ENCODE measurements at regions not wholly inside any gene's neighbourhood (a gene's known extent, or its start where the extent isn't known, plus 50 kb on each side); places are given as distances from the start of the nearest gene placed in this dataset.
A peak's percentile ranks its signal among the peaks of the same experiment; 100 is the strongest.

DNA sequence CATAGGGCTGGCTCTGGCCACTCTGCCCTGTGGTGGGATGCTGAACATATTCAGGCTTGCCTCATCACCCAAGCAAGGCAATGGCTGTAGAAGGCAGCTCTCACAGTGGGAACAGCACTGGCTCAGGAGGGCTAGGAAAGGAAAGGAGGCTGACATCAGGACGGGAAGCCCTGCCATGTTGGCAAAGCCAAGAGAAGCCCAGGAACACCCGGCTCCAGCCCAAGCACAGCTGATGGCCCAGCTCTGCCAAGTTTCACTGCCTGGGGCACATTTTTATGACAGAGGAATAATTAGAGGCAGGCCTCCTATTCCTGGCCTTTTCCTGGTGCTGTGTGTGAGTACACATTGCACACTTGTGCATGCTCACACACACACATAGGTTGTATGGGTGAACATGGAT lies 163.6 kb upstream of the SMIM23 start:
- H3K4me1 ChIP-seq: no peaks in the 10 kb centered on the region
- intact Hi-C loops (cut with DNase I): no loop called here
- no peaks in the 10 kb centered on the region for H3K27me3 ChIP-seq
- H3K27ac ChIP-seq: no peak overlapping the region
- H3K4me3 ChIP-seq: no peak overlapping the region
- H3K36me3 ChIP-seq: no peaks in the 10 kb centered on the region
- DNase-seq (ENCODE audit: low spot score in 2 of 2): no peak
- TF ChIP-seq, protein P1, sequence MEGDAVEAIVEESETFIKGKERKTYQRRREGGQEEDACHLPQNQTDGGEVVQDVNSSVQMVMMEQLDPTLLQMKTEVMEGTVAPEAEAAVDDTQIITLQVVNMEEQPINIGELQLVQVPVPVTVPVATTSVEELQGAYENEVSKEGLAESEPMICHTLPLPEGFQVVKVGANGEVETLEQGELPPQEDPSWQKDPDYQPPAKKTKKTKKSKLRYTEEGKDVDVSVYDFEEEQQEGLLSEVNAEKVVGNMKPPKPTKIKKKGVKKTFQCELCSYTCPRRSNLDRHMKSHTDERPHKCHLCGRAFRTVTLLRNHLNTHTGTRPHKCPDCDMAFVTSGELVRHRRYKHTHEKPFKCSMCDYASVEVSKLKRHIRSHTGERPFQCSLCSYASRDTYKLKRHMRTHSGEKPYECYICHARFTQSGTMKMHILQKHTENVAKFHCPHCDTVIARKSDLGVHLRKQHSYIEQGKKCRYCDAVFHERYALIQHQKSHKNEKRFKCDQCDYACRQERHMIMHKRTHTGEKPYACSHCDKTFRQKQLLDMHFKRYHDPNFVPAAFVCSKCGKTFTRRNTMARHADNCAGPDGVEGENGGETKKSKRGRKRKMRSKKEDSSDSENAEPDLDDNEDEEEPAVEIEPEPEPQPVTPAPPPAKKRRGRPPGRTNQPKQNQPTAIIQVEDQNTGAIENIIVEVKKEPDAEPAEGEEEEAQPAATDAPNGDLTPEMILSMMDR (IDR thresholded peaks at IDR 0.05): no peak
- H3K9me3 ChIP-seq: no peaks in the 10 kb centered on the region

DNA sequence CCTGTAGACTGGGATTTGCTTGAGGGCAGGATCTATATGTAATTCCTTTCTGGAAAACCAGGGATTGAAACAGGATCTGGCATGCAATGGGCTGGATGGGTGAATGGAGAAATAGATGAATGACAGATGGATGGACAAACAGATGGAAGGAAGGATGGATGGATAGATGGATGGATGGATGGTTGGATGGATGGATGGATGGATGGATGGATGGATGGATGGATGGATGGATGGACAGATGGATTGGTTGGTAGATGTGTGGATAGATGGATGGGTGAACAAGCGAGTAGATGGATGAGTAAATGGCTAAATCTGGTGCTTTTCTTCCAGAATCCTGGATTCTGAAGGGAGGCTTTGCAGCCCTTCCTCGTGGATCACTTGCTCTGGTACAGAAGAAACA lies 162.5 kb upstream of the SMIM23 start:
- intact Hi-C loops (cut with DNase I): no loop called here
- H3K9me3 ChIP-seq: no peaks in the 10 kb centered on the region
- H3K36me3 ChIP-seq: no peaks in the 10 kb centered on the region
- H3K4me1 ChIP-seq: no peaks in the 10 kb centered on the region
- no peak overlapping the region for H3K27ac ChIP-seq
- no peak for DNase-seq (ENCODE audit: low spot score in 2 of 2)
- TF ChIP-seq, protein P1 (IDR thresholded peaks at IDR 0.05): no peak
- no peaks in the 10 kb centered on the region for H3K27me3 ChIP-seq
- H3K4me3 ChIP-seq: no peak overlapping the region

DNA sequence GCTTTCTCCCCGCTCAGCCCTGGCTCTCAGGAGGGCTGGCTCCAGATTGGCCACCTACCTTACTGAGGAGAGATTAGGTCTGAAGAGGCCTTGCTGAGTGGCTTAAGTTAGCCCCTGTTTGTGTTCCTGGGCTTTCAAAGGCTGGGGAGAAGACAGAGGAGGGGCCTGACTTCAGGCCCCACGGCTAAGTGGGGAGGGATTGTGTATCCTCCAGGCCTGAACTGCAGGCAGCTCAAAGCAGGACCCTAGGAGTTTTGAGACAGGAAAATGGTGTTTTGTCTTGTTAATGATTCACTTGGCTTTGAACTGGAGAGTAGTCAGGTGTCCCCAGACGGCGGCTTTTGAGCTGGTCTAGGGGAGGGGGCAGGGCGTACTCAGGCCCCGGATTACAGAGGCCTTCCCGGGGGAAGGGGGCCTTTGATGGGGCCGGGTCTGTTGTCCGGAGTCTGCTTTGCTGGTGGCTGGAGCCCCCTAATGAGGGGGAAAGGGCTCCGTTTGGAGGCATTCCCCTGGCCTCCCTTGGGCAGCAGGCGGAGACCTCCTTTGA lies 162.0 kb upstream of the SMIM23 start:
- no peak overlapping the region for H3K4me3 ChIP-seq
- H3K36me3 ChIP-seq: no peaks in the 10 kb centered on the region
- H3K27me3 ChIP-seq: no peaks in the 10 kb centered on the region
- no peaks in the 10 kb centered on the region for H3K4me1 ChIP-seq
- intact Hi-C loops (cut with DNase I): no loop called here
- no peak overlapping the region for H3K27ac ChIP-seq
- no peaks in the 10 kb centered on the region for H3K9me3 ChIP-seq
- TF ChIP-seq, protein P1 (IDR thresholded peaks at IDR 0.05): no peak
- peak in 1 of 2 donors; percentile 54 for DNase-seq (ENCODE audit: low spot score in 2 of 2)

DNA sequence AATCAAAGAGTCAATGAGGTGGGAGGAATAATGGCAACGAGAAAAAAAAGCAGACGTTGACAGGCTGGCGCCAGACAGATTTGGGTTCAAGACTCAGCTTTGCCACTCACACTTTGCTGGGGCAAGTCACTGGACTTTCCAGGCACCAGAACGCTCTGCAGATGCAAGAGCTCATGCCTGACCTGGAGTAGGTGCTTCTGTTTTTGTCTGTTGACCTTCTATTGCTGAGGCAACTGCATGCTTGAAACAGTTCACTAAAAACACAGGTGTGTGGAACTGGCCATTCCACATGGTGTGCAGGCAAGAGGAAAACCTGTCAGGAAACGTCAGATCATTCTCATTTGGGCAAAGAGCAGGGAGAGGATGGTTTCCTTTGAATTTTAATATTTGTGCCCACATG lies 161.2 kb upstream of the SMIM23 start:
- intact Hi-C loops (cut with DNase I): no loop called here
- H3K27me3 ChIP-seq: no peaks in the 10 kb centered on the region
- TF ChIP-seq, protein P1 (IDR thresholded peaks at IDR 0.05): no peak
- H3K4me3 ChIP-seq: no peak overlapping the region
- no peaks in the 10 kb centered on the region for H3K36me3 ChIP-seq
- H3K27ac ChIP-seq: no peak overlapping the region
- H3K9me3 ChIP-seq: no peaks in the 10 kb centered on the region
- peak in 1 of 2 donors; percentile 24 for DNase-seq (ENCODE audit: low spot score in 2 of 2)
- H3K4me1 ChIP-seq: no peaks in the 10 kb centered on the region

DNA sequence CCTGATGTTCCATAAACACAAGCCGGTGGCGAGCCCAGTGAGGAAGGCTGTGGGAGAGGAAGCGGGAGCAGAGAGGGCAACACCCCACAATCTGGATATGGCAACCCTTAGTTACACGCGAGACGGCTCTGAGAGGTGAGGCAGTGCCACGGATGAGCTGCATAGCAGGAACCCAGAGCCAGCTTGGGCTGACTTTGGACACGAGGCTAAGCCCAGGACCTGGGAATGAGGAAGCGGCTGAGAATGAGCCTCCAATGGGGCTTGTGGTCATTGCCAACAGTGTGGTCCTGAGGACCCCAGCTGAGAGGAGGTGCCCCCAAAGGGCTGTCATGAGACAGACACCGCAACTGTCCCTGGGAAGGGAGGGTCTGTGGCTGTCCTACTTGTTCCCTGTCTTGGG lies 160.0 kb upstream of the SMIM23 start:
- intact Hi-C loops (cut with DNase I): no loop called here
- no peaks in the 10 kb centered on the region for H3K9me3 ChIP-seq
- H3K27me3 ChIP-seq: no peaks in the 10 kb centered on the region
- no peaks in the 10 kb centered on the region for H3K36me3 ChIP-seq
- H3K27ac ChIP-seq: no peak overlapping the region
- H3K4me1 ChIP-seq: peaks cover 0 to 5% of the 10 kb centered on the region in 2 donors
- DNase-seq (ENCODE audit: low spot score in 2 of 2): peak in 1 of 2 donors; percentile 53
- TF ChIP-seq, protein P1 (IDR thresholded peaks at IDR 0.05): no peak
- H3K4me3 ChIP-seq: no peak overlapping the region

Measured in ascending aorta (tissue), 2 donors.